Stimulated activated CD8-positive, alpha-beta memory T cell treated with anti-CD3 and anti-CD28 coated beads, Interleukin-2, amount 100 ng/mL, for 48 hours (primary cell): ENCODE measurements at regions not wholly inside any gene's neighbourhood (a gene's known extent, or its start where the extent isn't known, plus 50 kb on each side); places are given as distances from the start of the nearest gene placed in this dataset.
"Not testable (repeated sequence)": the region's sequence is repeated elsewhere in the genome, so short reads cannot be mapped to it uniquely, and the experiment has no call there.

Experiments used
- DNase-seq, 2 donors: peaks; one replicate each; pipeline ENCODE4 v3.0.0-alpha.2; 2020; ENCODE audit warnings: low read depth in 2 of 2

DNA sequence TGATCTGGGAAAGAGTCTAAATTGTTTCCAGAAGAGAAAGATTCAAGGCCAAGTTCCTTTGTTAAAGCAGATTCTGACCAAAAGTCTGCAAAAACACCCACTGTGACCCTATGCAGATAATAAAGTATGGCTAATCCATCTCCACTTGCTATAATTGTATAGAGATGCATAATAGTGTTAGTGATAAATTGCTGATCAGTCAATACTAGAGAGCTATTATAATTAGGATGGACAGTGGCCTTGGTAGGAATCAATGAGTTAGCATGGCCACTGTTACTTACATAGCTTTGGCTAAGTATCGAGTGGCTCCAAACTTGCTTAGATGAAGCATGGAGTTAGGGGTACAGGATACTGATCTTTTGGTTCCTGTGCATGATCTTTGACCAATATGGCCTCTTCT, 683.4 kb upstream of the MEF2C start:
- no peak for DNase-seq

DNA sequence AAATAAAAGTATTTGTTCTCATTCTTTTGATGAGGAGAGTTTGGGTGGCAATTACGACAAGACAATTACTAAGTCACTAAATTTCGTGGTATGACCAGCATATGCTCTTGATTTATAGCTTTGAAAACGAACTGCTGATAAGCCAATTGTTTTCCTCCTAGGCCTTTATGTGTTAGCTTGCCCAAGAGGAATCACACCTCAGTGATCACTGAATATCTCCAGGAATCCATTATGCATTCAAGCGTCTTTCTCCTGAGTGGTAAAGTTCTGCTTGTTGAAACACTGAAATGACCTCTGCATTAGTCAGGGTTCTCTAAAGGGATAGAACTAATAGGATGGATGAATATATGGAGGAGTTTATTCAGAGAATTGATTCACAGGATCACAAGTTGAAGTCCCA, 677.7 kb upstream of the MEF2C start:
- no peak for DNase-seq

DNA sequence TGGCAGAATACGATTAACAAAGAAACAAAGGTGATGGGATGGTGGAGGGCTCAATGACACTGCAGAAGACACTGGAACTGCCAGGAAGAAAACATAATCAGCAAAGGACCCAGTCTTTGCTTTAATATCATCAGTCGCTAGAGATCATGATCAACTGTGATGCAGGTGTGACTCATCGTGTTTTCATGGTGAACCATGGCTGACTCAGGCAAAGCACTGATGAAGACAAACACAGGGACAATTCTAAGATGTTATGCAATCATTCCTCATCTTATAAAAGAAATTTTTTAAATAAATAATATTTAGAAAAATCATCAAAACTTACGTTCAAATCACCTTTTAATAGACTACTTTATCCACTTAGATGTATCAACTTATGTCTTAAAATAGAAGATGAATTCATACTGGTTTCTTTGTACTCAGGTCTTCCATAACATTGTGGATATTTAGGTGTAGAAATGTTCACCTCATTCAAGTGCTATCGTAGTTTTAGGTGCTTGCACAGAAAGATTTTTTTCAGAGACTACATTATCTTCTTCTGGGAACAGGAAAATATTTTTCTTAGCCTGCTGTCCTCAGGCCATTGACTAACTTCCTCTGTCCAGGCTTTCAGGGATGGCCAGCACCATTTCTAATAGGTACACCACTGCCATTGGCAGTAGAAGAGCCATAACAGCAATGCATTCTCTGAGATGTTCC, 673.4 kb upstream of the MEF2C start:
- no peak for DNase-seq

DNA sequence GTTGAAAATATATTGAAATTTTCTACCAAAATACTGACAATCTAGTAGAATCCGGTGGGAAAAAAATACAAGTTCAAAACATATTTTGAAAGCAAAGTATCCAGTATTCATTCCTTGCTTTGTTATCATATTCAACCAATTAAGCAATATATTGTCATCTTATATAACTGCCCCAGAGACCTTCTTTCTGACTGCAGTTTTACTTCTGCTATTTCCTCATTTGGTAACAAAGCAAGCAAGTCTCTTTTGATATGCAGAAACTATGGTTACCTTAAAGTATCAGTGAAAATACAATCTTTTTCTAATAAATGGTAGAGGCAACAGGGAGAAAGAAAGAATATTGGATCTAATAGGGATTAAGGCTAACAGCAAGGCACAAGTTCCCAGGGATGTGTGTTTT, 663.7 kb upstream of the MEF2C start:
- DNase-seq = no peak

DNA sequence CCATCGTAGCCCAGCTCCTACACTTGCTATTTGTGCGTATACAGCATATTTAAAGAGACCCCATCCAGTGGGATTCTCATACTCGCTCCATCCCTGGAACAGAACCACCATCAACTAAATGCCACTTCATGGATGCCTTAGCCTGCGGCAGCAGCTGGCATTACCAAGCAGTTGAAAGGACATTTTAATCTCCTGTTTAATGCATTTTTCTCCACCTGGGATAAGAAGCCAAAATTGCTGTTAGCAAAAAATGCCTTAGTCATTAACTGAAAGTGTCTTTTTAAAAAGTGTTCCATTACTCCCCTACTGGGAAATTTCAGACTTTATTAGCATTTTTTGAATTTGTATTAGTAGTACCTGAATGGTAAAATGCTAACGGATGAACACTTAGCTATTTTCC, 662.6 kb upstream of the MEF2C start:
- DNase-seq = no peak

DNA sequence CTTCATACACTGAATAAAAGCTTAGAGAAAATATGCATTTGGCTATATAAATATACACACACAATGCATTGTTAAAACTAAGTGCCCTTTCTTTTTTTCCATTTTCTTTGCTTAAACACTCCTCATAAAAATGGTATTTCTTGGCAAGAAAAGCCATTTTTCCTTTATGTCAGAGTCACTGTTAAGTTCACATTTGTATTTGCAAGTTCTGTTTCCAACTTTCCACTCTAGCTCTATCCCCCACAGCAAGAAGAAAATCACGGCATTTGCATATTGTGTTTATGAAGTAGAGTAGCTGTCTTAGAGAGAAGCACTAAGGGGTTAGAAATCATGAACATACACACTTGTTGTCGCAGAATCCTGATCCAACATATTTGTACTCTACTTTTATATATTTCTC, 662.1 kb upstream of the MEF2C start:
- DNase-seq = no peak

DNA sequence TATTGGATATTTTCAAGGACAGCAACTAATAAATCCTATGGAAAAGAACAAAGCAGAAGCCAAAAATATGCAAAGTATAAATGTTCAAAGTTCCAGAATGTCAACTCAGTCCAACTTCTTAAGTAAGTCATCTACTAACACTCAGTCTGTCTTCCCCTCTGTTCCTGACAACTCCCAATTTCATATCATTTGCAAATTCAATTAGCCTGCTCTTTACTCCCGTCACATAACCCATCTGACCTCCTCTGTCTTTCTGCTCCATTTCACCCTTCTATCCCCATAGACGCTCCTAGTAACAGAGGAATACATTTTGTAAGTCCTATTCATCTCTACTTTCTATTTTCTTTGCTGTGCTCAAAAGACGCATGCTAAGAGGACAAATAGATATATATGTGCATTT, 659.8 kb upstream of the MEF2C start:
- no peak for DNase-seq

DNA sequence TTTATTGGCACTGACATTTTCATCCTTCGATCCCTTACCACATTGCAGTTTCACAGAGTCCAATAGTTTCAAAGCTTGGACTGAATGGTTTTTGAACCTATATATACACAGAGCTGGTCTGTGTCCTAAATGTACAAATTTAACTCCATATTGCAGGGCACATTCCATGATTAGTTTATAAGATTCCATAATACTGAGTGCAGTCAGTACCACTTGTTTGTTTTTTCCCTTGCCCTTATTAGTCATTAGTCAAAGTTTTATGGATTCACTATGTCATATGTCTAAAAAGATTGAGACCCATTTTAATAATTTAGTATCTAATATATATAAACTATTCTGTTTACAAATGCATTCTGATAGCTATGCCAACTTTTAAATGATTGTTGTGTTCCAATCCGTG, 654.8 kb upstream of the MEF2C start:
- no peak for DNase-seq

DNA sequence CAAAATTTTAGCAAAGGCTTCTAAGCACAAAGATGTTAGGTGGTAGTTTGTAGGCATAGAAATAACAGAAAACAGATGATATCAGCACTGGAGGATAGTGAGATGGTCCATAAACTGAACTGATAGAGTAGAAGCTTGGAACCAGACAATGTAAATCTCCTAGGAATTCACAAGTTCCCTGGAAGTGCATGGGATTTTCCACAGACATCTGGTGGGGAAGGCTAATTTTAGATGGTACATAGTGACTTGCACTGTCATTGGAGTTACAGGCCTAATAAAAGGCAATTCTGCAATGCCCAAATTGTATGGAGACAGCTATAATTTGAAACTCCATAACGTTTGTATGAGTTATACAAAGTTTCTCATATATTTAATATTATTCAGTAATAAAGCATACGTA, 653.0 kb upstream of the MEF2C start:
- DNase-seq = no peak

DNA sequence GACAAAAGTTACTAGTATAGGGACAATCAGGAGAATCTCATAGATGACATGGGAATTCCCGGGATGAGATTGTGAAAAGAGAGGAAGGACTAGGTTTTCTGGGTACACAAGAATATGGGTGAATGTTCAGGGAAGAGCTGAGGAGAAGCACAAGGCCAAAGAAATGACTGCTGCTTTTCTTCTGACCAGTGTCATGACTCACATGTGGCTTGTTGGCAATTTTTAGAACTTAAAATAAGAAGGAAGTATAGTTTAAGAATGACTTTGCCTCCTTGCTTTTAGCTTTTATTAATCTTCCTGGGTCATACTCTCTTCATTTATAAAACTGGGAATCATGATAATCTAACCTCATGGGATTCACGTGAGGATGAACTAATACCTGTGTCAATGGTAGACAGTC, 652.4 kb upstream of the MEF2C start:
- no peak for DNase-seq

DNA sequence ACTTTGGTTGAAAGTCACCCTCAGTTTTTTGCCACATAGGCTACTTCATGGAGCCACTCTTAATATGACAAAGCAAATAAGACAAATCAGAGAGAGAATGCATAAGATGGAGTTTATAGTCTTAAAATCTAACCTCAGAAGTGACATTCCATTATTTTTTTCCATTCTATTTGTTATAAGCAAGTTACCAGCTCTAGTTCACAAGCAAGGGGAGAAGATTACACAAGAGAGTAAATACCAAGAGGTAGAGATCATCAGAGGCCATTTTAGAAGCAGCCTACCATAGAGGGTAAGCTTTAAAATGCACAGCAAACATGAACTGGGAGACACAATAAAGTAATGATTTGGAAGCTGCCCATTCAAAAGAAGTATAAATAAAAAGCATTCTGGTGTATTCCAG, 651.3 kb upstream of the MEF2C start:
- DNase-seq = no peak

DNA sequence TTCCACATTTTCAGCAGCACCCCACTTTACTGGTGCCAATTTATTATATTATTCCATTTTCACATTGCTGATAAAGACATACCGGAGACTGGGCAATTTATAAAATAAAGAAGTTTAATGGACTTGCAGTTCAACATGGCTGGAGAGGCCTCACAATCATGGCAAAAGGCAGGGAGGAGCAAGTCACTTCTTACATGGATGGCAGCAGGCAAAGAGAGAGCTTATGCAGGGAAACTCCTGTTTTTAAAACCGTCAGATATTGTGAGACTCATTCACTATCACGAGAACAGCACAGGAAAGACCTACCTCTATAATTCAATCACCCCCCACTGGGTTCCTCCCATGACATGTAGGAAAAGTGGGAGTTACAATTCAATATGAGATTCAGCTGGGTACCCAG, 641.8 kb upstream of the MEF2C start:
- DNase-seq = no peak

DNA sequence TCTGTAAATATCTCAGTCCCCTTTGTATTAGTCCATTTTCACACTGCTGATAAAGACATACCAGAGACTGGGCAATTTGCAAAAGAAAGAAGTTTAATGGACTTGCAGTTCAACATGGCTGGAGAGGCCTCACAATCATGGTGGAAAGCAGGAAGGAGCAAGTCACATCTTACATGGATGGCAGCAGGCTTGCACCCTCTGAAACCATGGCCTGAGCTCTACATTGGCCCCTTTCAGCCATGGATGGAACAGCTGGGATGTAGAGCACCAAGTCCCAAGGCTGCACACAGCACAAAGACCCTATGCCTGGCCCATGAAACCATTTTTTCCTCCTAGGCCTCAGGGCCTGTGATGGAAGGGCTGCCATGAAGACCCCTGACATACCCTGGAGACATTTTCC, 640.9 kb upstream of the MEF2C start:
- DNase-seq = not testable (repeated sequence)

DNA sequence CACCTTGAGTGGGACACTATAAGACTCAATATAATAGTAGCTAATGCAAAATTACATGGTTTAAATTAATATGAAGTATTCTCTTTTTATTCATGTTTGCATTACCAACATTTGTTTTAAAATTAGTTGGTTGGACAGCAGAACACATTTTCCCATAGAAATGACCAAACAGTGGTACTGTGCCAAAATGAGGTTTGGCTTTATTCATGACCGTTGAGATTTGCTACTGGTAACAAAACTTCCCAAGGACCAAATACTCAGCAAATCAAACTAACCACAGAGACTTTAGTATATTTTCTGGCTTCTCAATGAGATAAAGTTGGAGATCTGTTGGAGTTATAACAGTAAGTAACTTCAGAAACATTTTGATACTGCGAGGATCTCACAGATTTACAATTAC, 637.8 kb upstream of the MEF2C start:
- DNase-seq = no peak

DNA sequence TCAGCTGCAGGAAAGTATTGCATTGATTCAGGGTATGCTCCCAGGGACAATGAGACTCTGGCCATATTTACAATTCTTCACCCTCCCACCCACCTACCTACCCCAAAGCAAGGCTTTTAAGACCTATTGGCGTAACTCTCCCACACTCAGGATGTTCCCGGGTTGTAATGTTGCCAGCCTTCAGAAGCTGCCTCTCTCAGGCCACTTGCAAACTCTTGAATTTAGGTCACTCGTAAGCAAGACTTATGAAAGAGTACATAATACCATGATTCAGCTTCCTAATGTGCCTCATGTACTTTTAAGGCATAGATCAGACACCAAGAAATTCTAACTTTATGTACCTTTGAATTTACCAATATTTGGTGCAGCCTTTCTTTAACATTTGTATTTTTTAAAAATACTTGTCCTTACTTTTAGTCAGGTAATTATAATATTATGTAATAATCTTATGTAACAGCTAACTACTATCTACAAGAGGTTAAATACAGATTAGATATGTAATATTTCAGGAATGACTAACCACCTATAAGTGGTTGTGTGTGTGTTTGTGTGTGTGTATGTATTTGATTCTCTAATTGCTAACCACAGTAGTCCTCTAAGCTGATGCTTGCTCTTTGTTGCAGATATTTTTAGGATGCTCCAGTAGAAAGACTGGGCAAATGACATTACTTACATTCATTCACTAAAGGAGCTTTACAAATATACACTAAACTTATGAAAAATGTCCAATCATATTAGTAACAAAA, 630.5 kb upstream of the MEF2C start:
- no peak for DNase-seq

DNA sequence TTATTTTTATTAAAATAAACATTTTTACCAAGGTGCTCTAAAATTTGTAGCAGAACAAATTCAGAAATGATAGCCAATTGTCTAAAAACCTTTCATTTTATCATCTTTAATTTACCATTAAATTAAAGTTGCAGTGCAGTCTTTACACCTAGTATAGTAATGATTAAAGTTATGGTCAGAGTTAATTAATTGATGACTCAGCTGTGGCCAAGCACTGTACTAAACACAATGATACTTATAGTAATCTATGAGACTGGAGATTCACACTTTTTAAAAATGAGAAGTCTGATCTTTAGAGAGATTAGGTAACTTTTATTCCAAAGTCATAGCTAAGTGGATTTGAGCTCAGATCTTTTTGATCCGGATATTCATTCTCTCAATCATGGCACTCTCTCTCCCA, 621.1 kb upstream of the MEF2C start:
- DNase-seq = no peak

DNA sequence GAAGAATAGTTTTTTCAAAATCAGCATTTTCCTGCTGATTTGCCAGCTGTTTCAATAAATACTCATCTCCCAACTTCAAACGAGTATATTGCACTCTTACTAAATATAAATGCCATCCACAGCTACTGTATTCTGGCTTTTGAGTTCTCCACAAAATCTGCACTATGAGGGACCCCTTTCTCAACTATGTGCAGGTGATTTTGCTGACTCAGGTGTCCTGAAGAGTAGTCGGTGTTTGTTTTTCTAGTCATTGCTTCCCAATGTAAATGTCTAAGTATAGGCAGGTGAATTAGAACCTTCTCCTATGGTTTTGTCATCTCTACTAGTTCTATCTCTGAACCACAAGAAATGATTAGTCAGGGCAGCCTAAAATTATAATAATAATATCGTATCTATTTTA, 616.8 kb upstream of the MEF2C start:
- DNase-seq = no peak

DNA sequence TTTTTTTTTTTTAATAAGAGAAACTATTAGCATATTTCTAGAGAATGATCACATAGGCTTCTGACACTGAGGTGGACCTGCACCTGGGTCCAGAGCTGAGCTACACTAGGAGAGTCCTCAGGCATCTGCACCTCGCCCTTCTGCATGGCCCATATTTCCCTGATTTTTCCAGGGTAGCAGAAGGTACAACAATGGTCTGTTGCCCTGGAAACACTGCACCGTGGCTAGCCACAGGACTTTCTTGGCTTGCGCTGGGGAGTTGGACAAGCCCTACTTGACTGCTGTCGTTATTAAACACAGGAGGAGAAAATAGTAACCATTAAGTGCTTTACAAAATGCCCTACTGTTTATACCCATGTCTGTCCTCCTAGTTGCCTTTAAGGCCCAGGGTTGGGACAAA, 615.7 kb upstream of the MEF2C start:
- no peak for DNase-seq

DNA sequence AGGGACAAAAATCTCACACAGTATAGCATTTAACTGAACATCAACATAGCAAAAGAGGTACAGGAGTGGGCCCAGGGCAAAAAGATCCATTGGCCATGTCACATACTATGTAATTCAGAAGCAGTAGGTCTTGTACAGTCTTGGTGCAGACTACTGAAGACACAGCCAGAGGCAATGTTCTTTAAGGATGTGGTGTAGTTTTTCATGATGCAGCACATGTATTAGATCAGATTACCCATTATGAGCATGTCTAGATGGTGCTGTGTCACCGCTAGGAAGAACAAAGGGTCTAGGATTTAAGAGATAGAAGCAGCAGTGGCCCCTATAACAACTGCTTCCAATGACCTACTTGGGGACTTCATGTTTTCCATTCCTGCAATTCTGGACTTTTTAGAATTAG, 610.4 kb upstream of the MEF2C start:
- DNase-seq = no peak

DNA sequence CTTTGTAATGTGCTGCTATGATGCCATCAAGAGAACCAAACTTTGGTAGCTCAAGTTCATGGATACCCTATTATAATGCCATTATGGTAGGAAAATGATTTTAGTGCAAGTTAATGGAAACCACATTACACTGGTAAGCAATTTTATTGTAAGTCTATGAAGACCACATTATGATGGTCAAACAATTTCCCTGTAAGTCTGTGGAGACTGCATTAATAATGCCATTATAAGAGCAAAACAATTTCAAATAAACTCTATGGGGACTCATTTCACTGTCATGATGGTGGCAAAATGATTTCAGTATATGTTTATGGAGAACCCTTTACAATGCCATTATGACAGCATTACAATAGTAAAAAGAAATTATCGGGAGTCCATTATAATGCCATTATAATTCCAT, 602.0 kb upstream of the MEF2C start:
- no peak for DNase-seq

DNA sequence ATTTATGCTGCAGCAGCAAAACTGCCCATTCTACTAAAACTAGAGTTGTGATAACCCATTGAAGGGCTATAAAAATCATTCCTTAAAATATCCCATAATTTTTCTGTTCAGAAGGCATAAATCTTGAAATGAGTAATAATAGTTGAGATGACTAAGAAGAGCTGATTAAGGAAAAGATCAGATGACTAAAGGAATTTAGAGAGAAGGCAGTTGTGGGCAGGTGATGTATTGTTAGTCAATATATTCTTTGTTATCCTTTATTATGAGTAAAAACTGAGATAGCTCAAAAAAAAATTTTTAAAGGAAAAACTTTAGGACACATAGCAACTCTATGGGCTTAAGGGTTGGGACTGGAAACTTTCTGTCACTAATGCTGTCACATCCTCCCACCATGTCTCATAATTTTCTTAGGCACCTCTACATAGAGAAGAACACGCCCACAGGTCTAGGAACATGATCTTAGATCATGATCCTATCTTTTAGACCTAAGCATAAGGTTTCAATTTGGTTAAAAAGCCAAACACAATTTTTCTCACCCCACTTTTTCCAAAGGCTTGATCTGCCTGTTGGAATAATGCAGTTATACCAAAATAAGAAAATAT, 597.5 kb upstream of the MEF2C start:
- no peak for DNase-seq

DNA sequence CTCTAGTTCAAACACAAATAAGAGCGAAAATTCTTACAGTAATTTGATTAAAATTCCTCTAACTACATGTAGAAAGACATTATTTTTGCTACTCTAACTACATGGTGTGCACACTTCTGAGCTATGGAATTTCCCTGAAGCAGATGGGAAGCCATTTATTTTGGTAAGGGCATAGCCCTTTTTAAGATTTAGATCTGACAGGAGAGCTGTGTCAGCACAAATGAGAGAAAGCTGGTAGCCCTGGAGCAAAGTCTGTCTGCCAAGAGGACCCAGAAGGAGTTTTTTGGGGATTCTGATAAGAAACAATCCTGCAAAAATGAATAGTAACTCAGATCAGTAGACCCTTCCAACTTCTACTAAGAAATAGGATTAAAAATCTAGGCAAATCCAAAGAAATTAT, 595.9 kb upstream of the MEF2C start:
- no peak for DNase-seq

DNA sequence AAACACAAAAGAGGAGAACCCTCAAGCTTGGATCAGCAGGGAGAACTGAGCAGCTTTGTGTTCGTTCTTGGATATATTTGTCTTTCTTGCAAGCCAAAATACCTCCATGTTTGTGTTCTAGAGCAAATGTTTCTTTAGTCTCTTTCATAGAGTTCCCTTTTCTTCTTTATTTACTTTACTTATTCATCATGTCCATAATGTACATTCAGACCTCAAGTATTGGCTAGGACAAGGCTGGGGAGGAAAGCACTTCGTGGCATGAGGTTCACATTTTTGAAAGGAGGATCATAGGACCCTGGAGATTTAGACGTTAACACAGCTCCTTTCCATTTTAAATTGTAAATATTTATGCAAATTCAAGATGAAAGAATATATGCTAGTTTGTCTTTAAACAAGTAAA, 590.2 kb upstream of the MEF2C start:
- DNase-seq = no peak
